Naive thymus-derived CD4-positive, alpha-beta T cell (primary cell): ENCODE measurements at regions not wholly inside any gene's neighbourhood (a gene's known extent, or its start where the extent isn't known, plus 50 kb on each side); places are given as distances from the start of the nearest gene placed in this dataset.

Source experiments
- ATAC-seq: fragments of 150-1000 bp; cut with Tn5 transposase; 2 replicates; pipeline ENCODE4 v1.10.0; 2021; ENCODE audit warnings: mild to moderate bottlenecking, moderate library complexity
- CTCF ChIA-PET: fragments of 350-600 bp; sonication (Branson Sonifier 250); formaldehyde crosslinking; loops from one replicate; lab custom pipeline; 2021; ENCODE audit warnings: antibody characterized with exemption; lab: Charles Lee
- POLR2A ChIA-PET: fragments of 350-600 bp; sonication (Branson Sonifier 250); formaldehyde crosslinking; loops from one replicate; lab custom pipeline; 2021; ENCODE audit warnings: antibody characterized with exemption, inconsistent platforms; lab: Charles Lee
- DNase-seq, 9 donors: peaks; one replicate each; pipeline versions ENCODE4 v3.0.0 to v3.0.0-alpha.2; 2020 to 2022; ENCODE audit warnings: mixed read lengths in 1 of 9
- H3K27ac ChIP-seq: one replicate; pipeline ENCODE4 v1.7.0; 2013; ENCODE audit warnings: mild to moderate bottlenecking, low read depth, low read length, moderate library complexity
- H3K27me3 ChIP-seq, 2 donors: one replicate each; pipeline ENCODE4 v1.7.0; 2013; ENCODE audit warnings: low read length in 2 of 2, mild to moderate bottlenecking in 2 of 2, moderate library complexity in 2 of 2; ENCODE audit not compliant: control insufficient read depth in 2 of 2, insufficient read depth in 2 of 2
- H3K36me3 ChIP-seq, 3 experiments: 1 replicate in 2 of 3; 2 replicates in 1 of 3; pipeline ENCODE4 v1.7.0; 2013; ENCODE audit warnings: low read length in 3 of 3, mild to moderate bottlenecking in 3 of 3, moderate library complexity in 1 of 3; ENCODE audit not compliant: insufficient read depth in 3 of 3, control insufficient read depth in 2 of 3
- H3K4me1 ChIP-seq, 2 donors: one replicate each; pipeline ENCODE4 v1.7.0; 2013; ENCODE audit warnings: low read length in 2 of 2, mild to moderate bottlenecking in 2 of 2, moderate library complexity in 1 of 2; ENCODE audit not compliant: control insufficient read depth in 2 of 2, insufficient read depth in 2 of 2
- H3K4me3 ChIP-seq: 2 replicates; pipeline ENCODE4 v1.7.0; 2013; ENCODE audit warnings: mild to moderate bottlenecking, low read length
- H3K9me3 ChIP-seq, 3 experiments: 1 replicate in 2 of 3; 2 replicates in 1 of 3; pipeline ENCODE4 v1.7.0; 2013; ENCODE audit warnings: low read length in 3 of 3; ENCODE audit not compliant: control insufficient read depth in 2 of 3
- H3K27ac Mint-ChIP-seq, 9 donors: one replicate each; pipeline ENCODE4 v1.8.0; 2020 to 2022; ENCODE audit warnings: mixed read lengths in 9 of 9, mild to moderate bottlenecking in 8 of 9, moderate library complexity in 5 of 9, inconsistent platforms in 2 of 9
- H3K27me3 Mint-ChIP-seq, 5 donors: one replicate each; pipeline ENCODE4 v1.8.0; 2021 to 2022; ENCODE audit warnings: mixed read lengths in 5 of 5, mild to moderate bottlenecking in 1 of 5
- H3K36me3 Mint-ChIP-seq, 5 donors: one replicate each; pipeline ENCODE4 v1.8.0; 2020 to 2022; ENCODE audit warnings: mixed read lengths in 5 of 5, mild to moderate bottlenecking in 3 of 5, inconsistent platforms in 1 of 5
- H3K4me1 Mint-ChIP-seq, 7 donors: one replicate each; pipeline ENCODE4 v1.8.0; 2020 to 2022; ENCODE audit warnings: mixed read lengths in 7 of 7, mild to moderate bottlenecking in 3 of 7, inconsistent platforms in 1 of 7
- H3K4me3 Mint-ChIP-seq, 10 donors: one replicate each; pipeline ENCODE4 v1.8.0; 2020 to 2022; ENCODE audit warnings: mild to moderate bottlenecking in 10 of 10, mixed read lengths in 10 of 10, moderate library complexity in 6 of 10, inconsistent platforms in 2 of 10
- H3K9me3 Mint-ChIP-seq, 11 donors: one replicate each; pipeline ENCODE4 v1.8.0; 2020 to 2022; ENCODE audit warnings: mixed read lengths in 11 of 11, mild to moderate bottlenecking in 4 of 11, inconsistent platforms in 1 of 11, moderate library complexity in 1 of 11
- intact Hi-C, 2 donors: fragments of 100-400 bp; cut with micrococcal nuclease; formaldehyde crosslinking; loops; one replicate each; pipeline ENCODE4 v1.15.1; 2023

- Histone ChIP-seq H3K36me3 (no peaks in the 10 kb centered on the region), H3K27me3 (no peaks in the 10 kb centered on the region), H3K9me3 (no peaks in the 10 kb centered on the region), H3K4me1 (no peaks in the 10 kb centered on the region), H3K27ac (no peak overlapping the region), H3K4me3 (no peak overlapping the region)
- Mint-ChIP-seq H3K36me3 (no peaks in the 10 kb centered on the region), H3K4me1 (no peaks in the 10 kb centered on the region), H3K27me3 (no peaks in the 10 kb centered on the region), H3K9me3 (peaks cover 0 to 7% (median 2%) of the 10 kb centered on the region in 11 donors), H3K4me3 (no peak overlapping the region), H3K27ac (no peak overlapping the region)
- ChIA-PET CTCF (no interaction called here), POLR2A (no interaction called here)
- intact Hi-C loops, result no loop called here
- no peak for ATAC-seq
- DNase-seq, result no peak
Observed at GRCh38 chr5:93201061-93201460, 380.0 kb downstream of the NR2F1-AS1 start.

GRCh38 chr5:93196986-93197385, 384.0 kb downstream of the NR2F1-AS1 start:
- Histone ChIP-seq H3K36me3 (no peaks in the 10 kb centered on the region), H3K4me1 (no peaks in the 10 kb centered on the region), H3K27ac (no peak overlapping the region), H3K4me3 (no peak overlapping the region), H3K9me3 (no peaks in the 10 kb centered on the region), H3K27me3 (no peaks in the 10 kb centered on the region)
- ChIA-PET CTCF (no interaction called here), POLR2A (no interaction called here)
- Mint-ChIP-seq H3K36me3 (no peaks in the 10 kb centered on the region), H3K4me1 (no peaks in the 10 kb centered on the region), H3K27me3 (no peaks in the 10 kb centered on the region), H3K27ac (no peak overlapping the region), H3K4me3 (no peak overlapping the region), H3K9me3 (peaks cover 0 to 4% (median 0%) of the 10 kb centered on the region in 11 donors)
- ATAC-seq, result no peak
- no peak for DNase-seq
- intact Hi-C loops, result no loop called here

DNA sequence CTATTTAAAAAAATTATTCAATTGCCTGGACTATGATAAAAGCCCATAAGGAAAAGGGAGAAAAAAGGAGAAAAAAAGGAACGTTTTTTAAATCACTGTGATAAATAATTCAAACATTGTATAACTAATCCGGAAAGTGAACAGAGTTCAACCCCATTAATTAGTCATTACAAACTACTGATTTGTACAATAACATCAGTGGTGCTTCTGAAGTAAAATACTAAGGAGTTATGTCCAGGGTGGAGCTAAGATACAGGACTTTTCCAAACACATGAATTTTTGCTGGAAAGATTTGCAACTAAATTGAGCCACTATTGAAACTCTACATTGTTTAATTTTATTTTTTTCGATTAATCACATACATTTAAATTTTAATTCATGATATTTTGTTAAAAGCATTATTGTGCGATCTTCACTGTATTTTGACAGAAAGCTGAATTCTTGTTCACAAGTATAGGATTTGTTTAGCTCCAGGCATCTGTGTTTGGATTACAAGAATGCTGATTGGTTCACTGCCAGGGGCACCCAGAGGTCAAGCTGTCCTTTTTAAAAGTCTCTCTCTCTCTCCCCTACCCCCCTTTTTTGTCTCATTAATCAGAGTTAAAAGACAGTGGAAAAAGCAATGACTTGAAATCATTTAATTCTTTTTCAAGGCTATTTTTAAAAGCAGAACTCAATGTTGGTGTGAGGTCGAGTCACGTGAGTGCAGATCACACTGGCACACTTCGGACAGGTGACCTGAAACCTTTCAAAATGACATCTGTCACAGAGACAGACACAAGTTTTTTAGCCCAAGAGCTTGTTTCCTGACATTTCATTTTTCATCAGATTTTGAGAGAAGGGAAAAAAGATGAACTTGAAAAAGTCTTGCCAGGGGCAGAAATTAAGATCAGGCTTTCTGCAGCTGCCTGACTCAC, 387.3 kb downstream of the NR2F1-AS1 start:
- no peaks in the 10 kb centered on the region for H3K27me3 Mint-ChIP-seq
- Histone ChIP-seq H3K4me3 (no peak overlapping the region), H3K9me3 (no peaks in the 10 kb centered on the region), H3K27ac (no peak overlapping the region), H3K27me3 (no peaks in the 10 kb centered on the region), H3K36me3 (no peaks in the 10 kb centered on the region), H3K4me1 (no peaks in the 10 kb centered on the region)
- ChIA-PET POLR2A (no interaction called here), CTCF (no interaction called here)
- no peaks in the 10 kb centered on the region for H3K4me1 Mint-ChIP-seq
- no peak overlapping the region for H3K27ac Mint-ChIP-seq
- peaks cover 0 to 9% (median 0%) of the 10 kb centered on the region in 11 donors for H3K9me3 Mint-ChIP-seq
- intact Hi-C loops, result no loop called here
- H3K36me3 Mint-ChIP-seq, result no peaks in the 10 kb centered on the region
- DNase-seq (no peak), ATAC-seq (no peak)
- no peak overlapping the region for H3K4me3 Mint-ChIP-seq

DNA sequence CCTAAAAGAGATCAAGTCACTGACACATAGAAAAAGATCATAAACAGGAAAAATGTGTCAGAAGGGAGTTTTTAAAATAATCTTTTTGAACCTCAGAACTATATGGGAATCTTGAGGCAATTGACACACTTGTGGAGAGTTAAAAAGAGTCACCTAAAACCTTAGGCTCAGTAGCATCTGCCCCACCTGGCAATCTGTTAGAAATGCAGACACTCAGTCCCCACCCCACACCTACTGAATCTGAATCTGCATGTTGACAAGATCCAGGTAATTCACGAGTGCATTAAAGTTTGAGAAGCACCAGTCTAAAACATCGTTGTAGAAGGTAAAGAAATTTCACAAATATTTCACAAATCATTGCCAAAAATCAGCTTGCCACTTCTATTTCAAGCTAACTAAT, 388.3 kb downstream of the NR2F1-AS1 start:
- no peaks in the 10 kb centered on the region for H3K27me3 ChIP-seq
- H3K9me3 ChIP-seq, result no peaks in the 10 kb centered on the region
- Mint-ChIP-seq H3K36me3 (no peaks in the 10 kb centered on the region), H3K4me3 (no peak overlapping the region), H3K27ac (no peak overlapping the region), H3K9me3 (peaks cover 0 to 14% (median 3%) of the 10 kb centered on the region in 11 donors), H3K27me3 (no peaks in the 10 kb centered on the region), H3K4me1 (no peaks in the 10 kb centered on the region)
- ChIA-PET POLR2A (no interaction called here), CTCF (interaction anchor here (0.5 kb wide), 1 partner anchor 142 kb away, joined by 3 read pairs; no protein-coding TSS in a partner anchor)
- intact Hi-C loops, result no loop called here
- no peak overlapping the region for H3K27ac ChIP-seq
- ATAC-seq (no peak), DNase-seq (no peak)
- H3K4me3 ChIP-seq, result no peak overlapping the region
- H3K36me3 ChIP-seq, result no peaks in the 10 kb centered on the region
- H3K4me1 ChIP-seq, result no peaks in the 10 kb centered on the region

GRCh38 chr5:93192087-93192486, 388.9 kb downstream of the NR2F1-AS1 start:
- Histone ChIP-seq H3K36me3 (no peaks in the 10 kb centered on the region), H3K27me3 (no peaks in the 10 kb centered on the region), H3K27ac (no peak overlapping the region), H3K4me3 (no peak overlapping the region), H3K4me1 (no peaks in the 10 kb centered on the region), H3K9me3 (no peaks in the 10 kb centered on the region)
- no peak for DNase-seq
- CTCF ChIA-PET, result no interaction called here
- Mint-ChIP-seq H3K27ac (no peak overlapping the region), H3K4me1 (no peaks in the 10 kb centered on the region), H3K27me3 (no peaks in the 10 kb centered on the region), H3K4me3 (no peak overlapping the region), H3K36me3 (no peaks in the 10 kb centered on the region), H3K9me3 (peaks cover 0 to 15% (median 3%) of the 10 kb centered on the region in 11 donors)
- no peak for ATAC-seq
- intact Hi-C loops, result no loop called here
- POLR2A ChIA-PET, result no interaction called here

- intact Hi-C loops, result no loop called here
- H3K36me3 Mint-ChIP-seq, result no peaks in the 10 kb centered on the region
Observed at GRCh38 chr5:93191035-93191817, 389.8 kb downstream of the NR2F1-AS1 start.

More at GRCh38 chr5:93191035-93191817, 389.8 kb downstream of the NR2F1-AS1 start:
- no peak for ATAC-seq
- Histone ChIP-seq H3K27me3 (no peaks in the 10 kb centered on the region), H3K36me3 (no peaks in the 10 kb centered on the region), H3K9me3 (no peaks in the 10 kb centered on the region), H3K4me1 (no peaks in the 10 kb centered on the region), H3K27ac (no peak overlapping the region), H3K4me3 (no peak overlapping the region)
- Mint-ChIP-seq H3K9me3 (peaks cover 0 to 15% (median 3%) of the 10 kb centered on the region in 11 donors), H3K4me1 (no peaks in the 10 kb centered on the region), H3K27me3 (no peaks in the 10 kb centered on the region), H3K27ac (no peak overlapping the region), H3K4me3 (no peak overlapping the region)
- ChIA-PET POLR2A (no interaction called here), CTCF (no interaction called here)
- DNase-seq, result no peak
